HT-29 (cell line): ENCODE measurements at regions not wholly inside any gene's neighbourhood (a gene's known extent, or its start where the extent isn't known, plus 50 kb on each side); places are given as distances from the start of the nearest gene placed in this dataset.
"Not testable (repeated sequence)": the region's sequence is repeated elsewhere in the genome, so short reads cannot be mapped to it uniquely, and the experiment has no call there.

Experiments used
- DNase-seq: peaks from one replicate; pipeline ENCODE4 v3.0.0-alpha.2; 2015; ENCODE audit warnings: low spot score

GRCh38 chr9:25731895-25732794 lies 53.9 kb upstream of the TUSC1 start:
- not testable (repeated sequence) for DNase-seq
